Activated CD4-positive, alpha-beta T cell treated with anti-CD3 and anti-CD28 coated beads, Interleukin-2, amount 10 ng/mL, durations not matched to agents 24 days and 14 days (primary cell): ENCODE measurements at regions not wholly inside any gene's neighbourhood (a gene's known extent, or its start where the extent isn't known, plus 50 kb on each side); places are given as distances from the start of the nearest gene placed in this dataset.
"Not testable (repeated sequence)": the region's sequence is repeated elsewhere in the genome, so short reads cannot be mapped to it uniquely, and the experiment has no call there.

Experiments used
- DNase-seq: peaks from one replicate; pipeline ENCODE4 v3.0.0; 2022
- H3K27ac Mint-ChIP-seq: one replicate; pipeline ENCODE4 v1.8.0; 2022; ENCODE audit warnings: mild to moderate bottlenecking, mixed read lengths
- H3K27me3 Mint-ChIP-seq: one replicate; pipeline ENCODE4 v1.8.0; 2022; ENCODE audit warnings: mixed read lengths
- H3K36me3 Mint-ChIP-seq: one replicate; pipeline ENCODE4 v1.8.0; 2022; ENCODE audit warnings: low read depth, mild to moderate bottlenecking, mixed read lengths
- H3K4me1 Mint-ChIP-seq: one replicate; pipeline ENCODE4 v1.8.0; 2021; ENCODE audit warnings: mixed read lengths
- H3K4me3 Mint-ChIP-seq: one replicate; pipeline ENCODE4 v1.8.0; 2022; ENCODE audit warnings: mild to moderate bottlenecking, moderate library complexity, mixed read lengths
- H3K9me3 Mint-ChIP-seq: one replicate; pipeline ENCODE4 v1.8.0; 2021; ENCODE audit warnings: mixed read lengths
- intact Hi-C: fragments of 100-400 bp; cut with micrococcal nuclease; formaldehyde crosslinking; loops from one replicate; pipeline ENCODE4 v1.15.1; 2023

- Mint-ChIP-seq H3K9me3 (peaks cover 8% of the 10 kb centered on the region), H3K4me3 (no peak overlapping the region), H3K27ac (no peak overlapping the region), H3K4me1 (no peaks in the 10 kb centered on the region), H3K27me3 (no peaks in the 10 kb centered on the region), H3K36me3 (no peaks in the 10 kb centered on the region)
- intact Hi-C loops, result no loop called here
- no peak for DNase-seq
Observed at GRCh38 chr13:88417801-88418200, 746.6 kb downstream of the SLITRK5 start.

GRCh38 chr13:88424463-88424862, 753.3 kb downstream of the SLITRK5 start:
- intact Hi-C loops, result no loop called here
- Mint-ChIP-seq H3K9me3 (peaks cover 4% of the 10 kb centered on the region), H3K27me3 (no peaks in the 10 kb centered on the region), H3K4me1 (no peaks in the 10 kb centered on the region), H3K4me3 (no peak overlapping the region), H3K27ac (no peak overlapping the region), H3K36me3 (no peaks in the 10 kb centered on the region)
- no peak for DNase-seq

- Mint-ChIP-seq H3K27ac (no peak overlapping the region), H3K27me3 (no peaks in the 10 kb centered on the region), H3K4me1 (no peaks in the 10 kb centered on the region), H3K9me3 (no peaks in the 10 kb centered on the region), H3K36me3 (no peaks in the 10 kb centered on the region), H3K4me3 (no peak overlapping the region)
- intact Hi-C loops, result no loop called here
- DNase-seq, result no peak
Observed at GRCh38 chr13:88426661-88427060, 755.5 kb downstream of the SLITRK5 start.

- no peak overlapping the region for H3K4me3 Mint-ChIP-seq
- intact Hi-C loops, result no loop called here
- no peak overlapping the region for H3K27ac Mint-ChIP-seq
- no peak for DNase-seq
- H3K4me1 Mint-ChIP-seq, result no peaks in the 10 kb centered on the region
- H3K9me3 Mint-ChIP-seq, result no peaks in the 10 kb centered on the region
- H3K36me3 Mint-ChIP-seq, result no peaks in the 10 kb centered on the region
- H3K27me3 Mint-ChIP-seq, result no peaks in the 10 kb centered on the region
Observed at GRCh38 chr13:88429862-88430261, 758.7 kb downstream of the SLITRK5 start.

- intact Hi-C loops, result no loop called here
- H3K36me3 Mint-ChIP-seq, result no peaks in the 10 kb centered on the region
- no peak overlapping the region for H3K27ac Mint-ChIP-seq
- H3K27me3 Mint-ChIP-seq, result no peaks in the 10 kb centered on the region
- no peak for DNase-seq
- H3K4me3 Mint-ChIP-seq, result no peak overlapping the region
- H3K4me1 Mint-ChIP-seq, result no peaks in the 10 kb centered on the region
- peaks cover 6% of the 10 kb centered on the region for H3K9me3 Mint-ChIP-seq
Observed at GRCh38 chr13:88434953-88435352, 763.8 kb downstream of the SLITRK5 start.

GRCh38 chr13:88436974-88437373, 765.8 kb downstream of the SLITRK5 start:
- Mint-ChIP-seq H3K36me3 (no peaks in the 10 kb centered on the region), H3K9me3 (peaks cover 6% of the 10 kb centered on the region), H3K27me3 (no peaks in the 10 kb centered on the region), H3K27ac (no peak overlapping the region), H3K4me3 (no peak overlapping the region), H3K4me1 (no peaks in the 10 kb centered on the region)
- intact Hi-C loops, result no loop called here
- no peak for DNase-seq

GRCh38 chr13:88450515-88450914, 779.3 kb downstream of the SLITRK5 start:
- Mint-ChIP-seq H3K27ac (no peak overlapping the region), H3K27me3 (no peaks in the 10 kb centered on the region), H3K36me3 (no peaks in the 10 kb centered on the region), H3K4me1 (no peaks in the 10 kb centered on the region), H3K4me3 (no peak overlapping the region), H3K9me3 (no peaks in the 10 kb centered on the region)
- intact Hi-C loops, result no loop called here
- DNase-seq, result no peak

GRCh38 chr13:88456151-88456550, 785.0 kb downstream of the SLITRK5 start:
- no peak for DNase-seq
- H3K9me3 Mint-ChIP-seq, result no peaks in the 10 kb centered on the region
- H3K4me3 Mint-ChIP-seq, result no peak overlapping the region
- intact Hi-C loops, result no loop called here
- H3K4me1 Mint-ChIP-seq, result no peaks in the 10 kb centered on the region
- no peak overlapping the region for H3K27ac Mint-ChIP-seq
- no peaks in the 10 kb centered on the region for H3K36me3 Mint-ChIP-seq
- no peaks in the 10 kb centered on the region for H3K27me3 Mint-ChIP-seq

- no peak overlapping the region for H3K4me3 Mint-ChIP-seq
- no peaks in the 10 kb centered on the region for H3K27me3 Mint-ChIP-seq
- H3K27ac Mint-ChIP-seq, result no peak overlapping the region
- no peaks in the 10 kb centered on the region for H3K36me3 Mint-ChIP-seq
- no peaks in the 10 kb centered on the region for H3K9me3 Mint-ChIP-seq
- no peaks in the 10 kb centered on the region for H3K4me1 Mint-ChIP-seq
- intact Hi-C loops, result no loop called here
- no peak for DNase-seq
Observed at GRCh38 chr13:88459331-88459730, 788.2 kb downstream of the SLITRK5 start.

GRCh38 chr13:88461272-88462009, 790.3 kb downstream of the SLITRK5 start:
- no peaks in the 10 kb centered on the region for H3K36me3 Mint-ChIP-seq
- H3K4me1 Mint-ChIP-seq, result no peaks in the 10 kb centered on the region
- no peaks in the 10 kb centered on the region for H3K9me3 Mint-ChIP-seq
- no peak for DNase-seq
- no peak overlapping the region for H3K4me3 Mint-ChIP-seq
- intact Hi-C loops, result no loop called here
- no peaks in the 10 kb centered on the region for H3K27me3 Mint-ChIP-seq
- no peak overlapping the region for H3K27ac Mint-ChIP-seq

- intact Hi-C loops, result no loop called here
- H3K36me3 Mint-ChIP-seq, result no peaks in the 10 kb centered on the region
Observed at GRCh38 chr13:88464851-88465250, 793.7 kb downstream of the SLITRK5 start.

GRCh38 chr13:88472316-88472715, 801.1 kb downstream of the SLITRK5 start:
- Mint-ChIP-seq H3K4me3 (no peak overlapping the region), H3K27ac (no peak overlapping the region), H3K27me3 (no peaks in the 10 kb centered on the region), H3K36me3 (no peaks in the 10 kb centered on the region), H3K4me1 (no peaks in the 10 kb centered on the region), H3K9me3 (no peaks in the 10 kb centered on the region)
- intact Hi-C loops, result no loop called here
- no peak for DNase-seq

More at GRCh38 chr13:88464851-88465250, 793.7 kb downstream of the SLITRK5 start:
- no peaks in the 10 kb centered on the region for H3K27me3 Mint-ChIP-seq
- DNase-seq, result no peak
- no peaks in the 10 kb centered on the region for H3K4me1 Mint-ChIP-seq
- no peak overlapping the region for H3K4me3 Mint-ChIP-seq
- no peak overlapping the region for H3K27ac Mint-ChIP-seq
- H3K9me3 Mint-ChIP-seq, result no peaks in the 10 kb centered on the region

GRCh38 chr13:88483202-88483601, 812.0 kb downstream of the SLITRK5 start:
- DNase-seq, result no peak
- Mint-ChIP-seq H3K36me3 (no peaks in the 10 kb centered on the region), H3K27ac (no peak overlapping the region), H3K4me1 (no peaks in the 10 kb centered on the region), H3K27me3 (no peaks in the 10 kb centered on the region), H3K9me3 (no peaks in the 10 kb centered on the region), H3K4me3 (no peak overlapping the region)
- intact Hi-C loops, result no loop called here

GRCh38 chr13:88507909-88508308, 836.7 kb downstream of the SLITRK5 start:
- Mint-ChIP-seq H3K27me3 (no peaks in the 10 kb centered on the region), H3K9me3 (peaks cover 21% of the 10 kb centered on the region), H3K4me3 (no peak overlapping the region), H3K27ac (no peak overlapping the region), H3K36me3 (no peaks in the 10 kb centered on the region), H3K4me1 (no peaks in the 10 kb centered on the region)
- DNase-seq, result no peak
- intact Hi-C loops, result no loop called here

GRCh38 chr13:88512993-88513392, 841.8 kb downstream of the SLITRK5 start:
- DNase-seq, H3K4me3 Mint-ChIP-seq, H3K27me3 Mint-ChIP-seq, intact Hi-C loops, H3K27ac Mint-ChIP-seq, H3K36me3 Mint-ChIP-seq, H3K4me1 Mint-ChIP-seq: not testable (repeated sequence)
- H3K9me3 Mint-ChIP-seq, result peaks cover 26% of the 10 kb centered on the region
